Cardiac septum (tissue), 1 donor: ENCODE measurements at regions not wholly inside any gene's neighbourhood (a gene's known extent, or its start where the extent isn't known, plus 50 kb on each side); places are given as distances from the start of the nearest gene placed in this dataset.
"Not testable (repeated sequence)": the region's sequence is repeated elsewhere in the genome, so short reads cannot be mapped to it uniquely, and the experiment has no call there.

ENCODE experiments used
- DNase-seq: peaks from one replicate; pipeline ENCODE4 v3.0.0-alpha.2; 2020; ENCODE audit warnings: low spot score
- intact Hi-C: fragments of 100-400 bp; cut with DNase I; formaldehyde crosslinking; loops from one replicate; pipeline ENCODE4 v1.14.0; 2022
- donor health status: DM: no; HTN: no; CAD: no.

DNA sequence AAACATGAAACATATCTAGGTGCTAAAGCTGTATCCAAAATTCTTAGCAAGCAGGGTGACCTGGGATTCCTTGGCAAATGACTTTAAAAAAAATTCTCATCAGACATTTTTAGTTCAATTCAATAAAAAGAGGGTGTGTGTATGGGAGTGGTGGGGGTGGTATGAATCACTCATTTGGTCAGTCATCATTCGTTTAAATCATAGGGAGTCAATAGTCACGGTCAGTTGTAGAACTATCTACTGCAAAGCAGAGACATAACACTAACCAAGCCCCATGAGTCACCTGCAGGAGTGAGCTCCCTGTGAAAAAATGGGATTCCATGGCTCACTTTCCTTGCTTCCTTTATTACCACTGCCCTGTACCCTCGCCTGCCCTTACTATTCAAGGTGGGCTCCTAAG is 380.6 kb upstream of the TCF4 start:
- intact Hi-C loops = no loop called here
- no peak for DNase-seq

DNA sequence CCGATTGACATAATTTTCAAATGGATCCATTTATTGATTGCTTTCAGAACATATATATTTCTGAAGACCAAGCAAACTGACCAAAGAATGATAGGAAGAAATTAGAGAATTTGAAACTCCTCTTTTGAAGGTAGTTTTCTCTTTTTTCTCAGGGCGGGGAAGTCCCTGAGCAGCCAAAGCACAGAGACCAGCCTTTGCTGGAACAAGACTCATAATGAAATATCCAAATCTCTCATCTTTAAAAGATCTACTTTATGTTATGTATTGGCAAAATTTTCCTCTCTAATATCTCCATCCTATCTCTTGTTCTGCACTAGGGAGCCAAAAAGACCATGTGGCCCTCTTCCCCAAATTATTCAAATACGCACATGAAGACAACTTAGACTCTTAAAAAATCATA is 379.0 kb upstream of the TCF4 start:
- intact Hi-C loops = no loop called here
- DNase-seq = no peak

DNA sequence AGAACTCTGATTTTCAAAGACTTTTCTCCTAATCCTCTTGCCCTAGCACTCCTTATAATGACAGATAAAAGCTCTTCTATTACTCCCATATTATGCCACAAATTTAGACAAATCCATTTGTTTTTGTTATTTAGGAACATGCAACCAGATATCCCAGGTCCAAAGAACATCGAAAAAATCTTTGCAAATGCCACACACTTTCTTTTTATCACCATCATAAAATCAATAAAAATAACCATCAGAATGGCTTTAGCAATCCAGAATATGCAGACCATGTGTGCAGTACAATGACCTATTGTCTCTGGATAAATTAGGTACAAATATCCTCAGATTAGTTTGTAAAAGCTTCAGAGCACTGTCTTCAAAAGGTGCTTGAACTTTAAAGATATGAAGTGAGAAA is 376.2 kb upstream of the TCF4 start:
- DNase-seq = no peak
- intact Hi-C loops = no loop called here

DNA sequence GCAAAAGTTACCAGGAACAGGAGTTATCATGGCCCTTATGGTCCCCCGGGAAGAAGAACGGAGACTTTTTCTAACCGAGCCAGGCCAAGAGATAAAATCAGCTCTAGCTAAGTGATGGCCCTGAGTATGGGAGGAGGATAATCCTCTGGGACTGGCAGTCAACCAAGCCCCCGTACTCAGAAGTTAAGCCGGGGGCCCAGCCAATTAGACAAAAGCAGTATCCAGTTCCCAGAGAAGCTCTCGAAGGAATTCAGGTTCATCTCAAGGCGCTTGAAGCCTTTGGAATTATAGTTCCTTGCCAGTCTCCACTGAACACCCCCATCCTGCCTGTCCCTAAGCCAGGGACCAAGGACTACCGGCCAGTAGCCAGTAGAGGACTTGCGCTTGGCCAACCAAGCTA is 365.3 kb upstream of the TCF4 start:
- intact Hi-C loops = no loop called here
- no peak for DNase-seq

DNA sequence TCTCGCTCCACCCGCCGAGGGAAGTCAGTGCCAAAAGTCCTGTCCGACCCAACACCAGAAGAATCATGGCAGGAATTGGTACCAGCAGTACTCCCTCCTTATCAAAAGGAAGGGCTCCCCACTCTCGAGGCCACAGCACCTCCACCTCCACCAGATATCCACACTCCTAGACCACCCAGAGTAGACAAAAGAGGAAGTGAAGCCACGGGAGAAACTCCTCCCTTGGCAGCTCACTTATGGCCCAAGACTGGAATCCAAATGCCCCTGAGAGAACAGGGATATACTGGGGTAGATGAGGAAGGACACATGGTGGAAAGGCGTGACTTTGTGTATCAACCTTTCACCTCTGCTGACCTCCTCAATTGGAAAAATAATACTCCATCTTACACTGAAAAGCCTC is 363.7 kb upstream of the TCF4 start:
- DNase-seq, intact Hi-C loops: not testable (repeated sequence)

DNA sequence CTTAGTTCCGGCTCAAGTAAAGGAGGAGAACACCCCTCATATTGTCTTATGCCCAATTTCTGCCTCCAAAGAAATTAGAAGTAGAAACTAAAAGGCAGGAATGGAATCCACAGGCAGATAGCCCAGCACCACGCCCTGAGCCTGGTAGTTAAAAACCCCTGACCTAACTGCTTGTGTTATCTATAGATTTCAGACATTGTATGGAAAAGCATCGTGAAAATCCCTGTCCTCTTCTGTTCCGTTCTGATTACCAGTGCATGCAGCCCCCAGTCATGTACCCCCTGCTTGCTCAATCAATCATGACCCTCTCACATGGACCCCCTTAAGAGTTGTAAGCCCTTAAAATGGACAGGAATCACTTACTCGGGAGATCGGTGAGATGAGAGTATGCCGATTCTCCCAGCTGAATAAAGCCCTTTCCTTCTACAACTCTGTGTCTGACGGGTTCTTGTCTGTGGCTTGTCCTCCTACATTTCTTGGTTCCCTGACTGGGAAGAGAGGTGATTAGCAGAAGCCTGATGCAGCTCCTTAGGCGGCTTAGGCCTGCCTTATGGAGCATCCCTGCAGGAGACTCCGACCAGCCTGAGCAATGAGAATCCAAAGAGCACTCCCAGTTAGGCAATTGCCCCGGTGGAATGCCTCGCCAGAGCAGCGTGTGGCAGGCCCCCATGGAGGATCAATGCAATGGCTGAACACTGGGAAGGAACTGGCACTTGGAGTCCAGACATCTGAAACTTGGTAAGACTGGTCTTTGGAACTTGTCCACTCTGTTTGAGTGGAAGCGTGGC is 362.6 kb upstream of the TCF4 start:
- DNase-seq = no peak

DNA sequence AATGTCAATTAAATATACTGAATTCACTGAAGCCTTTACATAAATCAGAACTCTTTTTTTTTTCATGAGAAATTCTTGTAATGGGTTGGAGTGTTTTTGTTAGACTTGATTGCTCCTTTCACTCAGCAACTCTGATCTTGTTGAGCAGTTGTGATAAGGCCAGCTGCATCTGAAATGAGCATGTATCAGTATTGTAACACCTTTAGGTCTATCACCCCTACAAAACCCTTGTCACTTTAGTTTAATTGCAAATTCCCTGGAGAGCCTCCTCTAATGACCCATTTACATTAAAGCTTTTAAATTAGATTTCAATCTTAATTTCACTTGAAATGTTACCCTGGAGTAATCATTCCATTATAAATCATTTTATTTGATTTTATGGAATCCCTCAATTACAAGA is 346.8 kb upstream of the TCF4 start:
- DNase-seq = no peak
- intact Hi-C loops = no loop called here

More for the DNA sequence above, 362.6 kb upstream of the TCF4 start:
- intact Hi-C loops = no loop called here

DNA sequence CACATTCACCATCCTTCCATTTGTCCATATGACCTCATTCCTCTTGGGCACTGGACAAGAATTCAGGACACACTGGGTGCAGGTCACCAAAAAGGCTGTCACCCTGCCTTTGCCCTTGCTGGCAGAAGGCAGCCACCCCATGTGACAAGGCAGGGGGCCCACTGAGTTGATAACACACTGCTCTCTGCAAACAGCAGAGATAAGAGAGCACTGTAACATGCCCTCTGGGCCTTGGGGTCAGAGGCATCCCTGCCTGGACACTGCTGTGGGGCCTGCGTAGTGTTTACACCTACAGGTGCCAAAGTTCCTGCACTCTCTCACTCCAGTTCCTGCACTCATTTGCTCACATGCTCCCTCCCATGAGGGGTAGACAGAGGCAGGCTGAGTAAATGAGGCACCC is 344.7 kb upstream of the TCF4 start:
- intact Hi-C loops = no loop called here
- no peak for DNase-seq

DNA sequence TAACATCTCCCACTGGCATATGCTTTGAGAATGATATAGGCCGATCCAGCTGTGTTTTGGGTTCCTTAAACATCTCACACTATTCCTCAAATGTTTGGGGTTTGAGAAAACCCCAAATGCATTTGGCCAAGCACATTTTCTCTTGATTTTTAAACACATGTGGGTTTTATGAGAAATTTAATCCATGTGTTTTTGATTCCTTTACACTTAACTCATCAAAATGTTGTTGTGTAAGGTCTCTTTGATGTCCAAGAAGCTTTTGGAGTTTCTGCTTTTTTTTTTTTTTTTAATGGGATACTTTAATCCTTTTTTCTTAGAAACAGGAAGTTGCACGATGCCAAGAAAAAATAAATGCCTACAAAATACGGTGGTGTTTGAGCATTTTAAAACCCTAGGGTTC is 339.8 kb upstream of the TCF4 start:
- intact Hi-C loops = no loop called here
- no peak for DNase-seq

DNA sequence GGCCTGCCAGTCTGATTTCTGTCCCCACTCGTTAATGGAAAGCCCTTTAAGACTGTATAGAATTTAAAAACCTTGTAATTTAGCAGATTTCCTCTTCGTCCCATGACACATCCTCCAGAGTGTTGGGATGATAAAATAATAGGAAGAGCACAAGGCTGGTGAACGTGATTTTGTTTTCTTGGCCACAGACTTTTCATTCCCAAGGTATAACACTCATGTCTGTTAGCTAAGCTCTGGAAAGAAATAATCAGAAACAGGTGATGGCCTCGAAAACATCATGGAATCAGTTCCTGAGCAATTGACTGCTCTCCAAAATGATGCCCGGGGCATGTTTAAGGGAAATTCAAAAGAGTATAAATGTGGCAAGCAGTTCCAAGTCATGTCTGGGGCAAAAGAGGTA is 337.8 kb upstream of the TCF4 start:
- intact Hi-C loops = no loop called here

DNA sequence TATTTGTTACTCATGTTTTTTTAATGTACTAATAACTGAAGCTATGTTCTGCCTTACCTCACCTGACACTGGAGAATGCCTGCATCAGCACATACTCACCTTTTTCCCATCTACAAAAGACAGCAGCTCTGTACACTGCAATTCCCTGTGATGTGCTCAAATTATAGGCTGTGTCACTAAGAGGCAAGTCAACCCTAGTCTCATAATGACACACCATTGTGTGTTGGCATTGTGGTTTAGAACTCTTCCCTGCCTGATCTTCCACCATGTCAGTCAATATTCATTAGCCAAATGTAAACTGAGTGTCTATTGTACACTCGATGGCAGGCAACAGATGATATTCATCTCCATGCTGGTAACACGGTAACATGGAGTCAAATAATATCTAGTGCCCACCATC is 332.1 kb upstream of the TCF4 start:
- DNase-seq = no peak
- intact Hi-C loops = no loop called here

More for the DNA sequence above, 337.8 kb upstream of the TCF4 start:
- no peak for DNase-seq

DNA sequence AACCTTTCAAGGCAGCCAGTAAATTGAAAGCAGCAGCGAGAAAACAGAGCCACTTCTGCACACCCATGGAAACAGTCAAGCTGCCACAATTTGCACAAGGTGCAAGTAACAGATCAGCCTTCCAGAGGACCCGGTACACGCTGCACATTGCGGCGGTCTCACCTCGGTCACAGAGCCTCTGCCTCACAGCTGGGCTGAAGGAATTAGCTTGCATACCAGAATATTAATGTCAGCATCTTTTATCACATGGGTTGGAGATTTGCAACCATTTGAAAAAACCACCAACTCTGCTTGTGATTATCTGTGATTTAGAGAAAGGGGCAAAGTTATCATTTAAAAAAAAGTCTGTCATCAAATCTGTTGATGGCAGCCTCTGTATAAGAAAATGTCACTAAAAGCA is 330.5 kb upstream of the TCF4 start:
- intact Hi-C loops = no loop called here
- no peak for DNase-seq

DNA sequence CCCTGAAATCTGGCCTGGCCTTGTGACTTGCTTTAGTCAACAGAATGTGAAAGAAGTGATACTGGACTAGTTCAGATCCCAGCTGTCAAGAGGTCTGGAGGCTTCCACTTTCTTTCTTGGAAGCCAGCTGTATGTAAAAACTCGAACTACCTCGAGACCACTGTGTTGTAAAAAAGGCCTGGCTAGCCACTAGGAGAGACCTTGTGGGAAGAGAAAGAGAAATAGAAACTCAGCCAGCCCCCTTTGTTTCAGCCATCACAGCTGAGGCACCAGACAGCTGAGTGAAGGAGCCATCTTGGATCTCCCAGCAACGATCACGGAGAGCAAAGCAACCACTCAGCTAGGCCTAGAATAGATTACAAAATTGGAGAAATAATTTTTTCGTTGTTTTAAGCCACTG is 324.9 kb upstream of the TCF4 start:
- intact Hi-C loops = no loop called here
- DNase-seq = no peak

DNA sequence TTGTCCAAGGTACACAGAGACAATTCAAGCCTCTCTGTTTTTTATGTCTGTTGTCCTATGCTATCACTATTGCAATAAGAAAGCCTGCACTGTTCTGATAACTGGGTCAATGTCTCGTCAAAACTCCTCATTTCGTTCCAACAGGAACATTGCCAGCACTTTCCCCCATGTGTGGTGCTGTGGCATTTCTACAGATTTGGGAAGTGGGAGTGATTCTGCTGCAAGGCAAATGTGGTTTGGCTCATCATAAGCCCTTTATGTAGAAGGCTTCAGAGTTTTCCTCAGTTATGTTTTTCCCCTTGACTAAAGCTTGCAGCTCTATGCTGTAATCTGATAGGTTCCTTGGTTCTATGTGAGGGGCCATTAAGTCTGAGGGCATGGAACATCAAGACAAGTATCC is 324.1 kb upstream of the TCF4 start:
- intact Hi-C loops = no loop called here
- no peak for DNase-seq

DNA sequence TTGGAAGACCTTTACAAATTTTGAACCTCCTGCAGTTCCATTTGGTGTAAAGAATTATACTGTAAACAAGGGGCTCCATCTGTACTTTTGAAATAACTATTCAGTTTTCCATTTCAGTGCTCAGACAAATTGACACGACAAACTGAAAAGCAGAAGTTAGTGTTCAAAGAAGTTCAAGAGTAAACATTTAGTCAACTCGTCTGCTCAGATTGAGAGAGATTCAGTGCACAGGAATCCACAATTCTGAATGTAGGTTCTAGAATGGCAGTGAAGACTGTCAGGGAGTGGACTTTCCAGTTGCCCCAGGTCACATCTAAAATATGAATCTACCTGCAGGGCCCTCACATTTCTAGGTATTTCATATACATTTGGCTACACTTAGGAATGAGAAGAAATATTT is 322.3 kb upstream of the TCF4 start:
- no peak for DNase-seq
- intact Hi-C loops = no loop called here

DNA sequence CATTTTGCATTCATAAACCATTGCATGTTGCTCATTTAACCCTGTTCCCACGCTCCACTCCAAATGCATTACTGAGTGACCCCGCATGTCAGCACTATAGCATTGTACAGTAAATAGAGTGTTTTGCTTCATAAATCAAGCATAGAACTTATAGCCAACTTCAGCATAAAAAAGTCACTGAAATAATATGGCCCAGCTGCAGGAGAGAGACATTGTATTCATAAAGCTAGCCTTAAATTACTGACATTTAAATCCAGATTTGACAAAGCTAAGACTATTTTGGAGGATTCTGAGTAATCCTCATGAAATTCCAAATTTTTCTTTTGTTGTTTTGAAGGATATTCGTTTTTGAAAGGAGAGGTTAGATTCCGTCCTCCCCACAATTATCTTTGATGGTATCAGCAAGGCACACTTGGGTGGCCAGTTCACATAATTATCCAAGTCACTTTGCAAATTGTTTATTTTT is 320.9 kb upstream of the TCF4 start:
- DNase-seq = no peak
- intact Hi-C loops = no loop called here

DNA sequence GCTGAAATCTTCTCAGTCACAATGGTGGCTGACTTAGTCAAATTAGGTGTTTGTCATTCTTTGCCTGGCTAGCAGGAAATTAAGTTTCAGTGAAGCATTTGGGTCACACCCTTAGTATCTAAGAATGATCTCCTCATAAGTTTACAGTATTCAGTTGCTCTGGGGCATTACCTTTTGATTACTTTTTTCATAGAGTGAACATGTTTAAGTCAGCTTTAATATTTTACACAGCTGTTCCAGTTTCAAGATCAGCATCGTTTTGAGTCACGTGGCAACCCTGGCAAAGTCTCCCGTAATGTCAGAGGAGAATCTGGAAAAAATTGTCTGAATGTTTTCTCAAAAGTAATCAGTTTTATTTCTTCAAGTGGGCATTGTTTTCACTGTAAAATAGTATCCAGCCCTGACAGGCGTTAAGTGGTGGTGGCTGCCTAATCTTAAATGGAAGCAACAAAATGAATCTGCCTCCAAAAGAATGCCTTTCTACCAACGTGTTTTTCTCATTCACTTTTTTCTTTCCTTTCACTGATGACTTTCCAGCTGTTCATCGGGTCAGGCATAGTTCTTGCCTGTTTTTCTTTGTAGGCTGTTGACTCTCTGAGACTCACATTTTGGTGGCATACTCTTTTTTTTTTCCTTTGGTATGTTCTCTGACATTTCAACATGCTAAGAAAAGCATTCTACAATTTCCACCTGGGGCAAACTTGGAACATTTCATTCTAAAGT is 319.6 kb upstream of the TCF4 start:
- intact Hi-C loops = no loop called here
- no peak for DNase-seq

DNA sequence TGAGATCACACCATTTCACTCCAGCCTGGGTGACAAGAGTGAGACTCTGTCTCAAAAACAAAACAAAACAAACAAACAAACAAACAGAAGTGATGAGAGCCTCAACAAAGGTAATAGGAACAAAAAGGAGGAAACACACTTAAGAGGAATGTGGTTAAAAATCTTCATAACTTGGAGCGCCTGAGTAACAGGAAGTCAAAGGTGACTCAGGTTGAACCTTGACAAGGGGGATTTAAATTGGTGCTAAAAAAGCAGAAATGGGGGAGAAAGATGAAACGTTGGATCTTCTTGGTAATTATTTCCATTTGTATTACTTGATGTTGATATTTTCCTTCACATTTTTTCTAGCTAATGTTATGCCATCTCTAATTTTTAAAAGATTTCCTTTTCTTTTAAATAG is 318.5 kb upstream of the TCF4 start:
- intact Hi-C loops = no loop called here

DNA sequence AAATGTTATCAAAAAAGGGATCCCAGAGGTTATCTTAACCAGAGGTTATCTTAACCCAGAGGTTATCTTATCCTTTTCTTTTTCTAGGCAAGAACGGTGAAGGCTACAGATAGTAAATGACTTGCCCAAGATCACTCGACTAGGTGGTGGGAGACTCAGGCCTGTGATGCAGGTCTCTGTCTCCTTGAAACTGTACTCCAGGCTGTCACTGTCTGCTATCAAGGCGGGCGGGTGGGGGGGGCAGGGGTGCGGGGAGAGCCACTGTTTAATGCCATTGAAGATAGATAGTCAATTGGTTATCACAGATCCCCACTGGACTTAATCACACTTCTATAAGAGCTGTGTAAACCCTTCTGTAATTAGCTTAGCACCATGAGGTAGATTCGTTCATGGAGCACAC is 315.9 kb upstream of the TCF4 start:
- no peak for DNase-seq
- intact Hi-C loops = no loop called here

More for the DNA sequence above, 318.5 kb upstream of the TCF4 start:
- DNase-seq = no peak

DNA sequence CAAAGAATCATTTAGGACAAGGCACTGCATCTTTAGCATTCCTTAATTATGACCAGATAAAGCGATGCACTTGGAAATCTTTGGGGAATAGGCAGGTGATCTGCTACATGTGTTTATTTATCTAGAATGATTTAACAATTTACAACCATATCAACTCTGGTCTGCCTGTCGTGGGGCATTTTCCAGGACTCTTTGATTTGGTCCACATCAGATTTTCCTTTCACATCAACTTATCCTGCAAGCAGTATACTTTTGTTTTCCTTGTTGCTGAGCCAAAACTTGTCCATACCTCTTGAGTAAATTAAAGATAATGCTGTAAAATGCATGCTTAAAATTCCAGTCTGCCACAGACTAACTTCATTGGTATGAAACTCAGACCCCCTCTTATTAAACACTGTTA is 312.4 kb upstream of the TCF4 start:
- intact Hi-C loops = no loop called here
- no peak for DNase-seq

DNA sequence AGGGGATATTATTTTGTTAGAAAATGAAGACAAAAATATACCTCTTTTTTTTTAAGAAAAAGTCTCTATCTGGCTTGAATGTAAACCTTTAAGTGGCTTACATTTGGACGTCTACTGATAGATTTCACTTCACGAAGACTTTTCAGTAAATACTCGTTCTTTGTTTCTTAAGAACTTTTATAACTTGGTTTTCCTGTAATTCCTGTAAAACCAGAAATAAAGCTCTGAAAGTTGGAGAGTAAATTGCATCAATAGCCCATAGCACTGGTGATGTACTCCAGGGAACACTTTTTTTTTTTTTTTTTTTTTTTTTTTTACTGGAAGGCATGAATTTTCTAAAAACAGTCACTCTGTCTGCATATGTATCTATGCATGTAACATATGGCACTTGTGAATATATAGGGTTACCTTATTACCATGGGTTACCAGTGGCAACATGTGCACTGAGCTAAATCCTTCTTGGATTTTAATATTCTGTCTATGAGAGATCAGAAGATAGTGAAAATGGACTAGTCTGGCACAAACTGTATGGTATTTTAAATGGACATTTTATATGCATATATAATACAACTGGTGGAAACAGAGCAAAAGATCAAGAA is 309.2 kb upstream of the TCF4 start:
- no peak for DNase-seq

More for the DNA sequence above, 309.2 kb upstream of the TCF4 start:
- intact Hi-C loops = no loop called here
